ENCODE measurements at regions not wholly inside any gene's neighbourhood (a gene's known extent, or its start where the extent isn't known, plus 50 kb on each side); places are given as distances from the start of the nearest gene placed in this dataset.
A peak's percentile ranks its signal among the peaks of the same experiment; 100 is the strongest.

DNA sequence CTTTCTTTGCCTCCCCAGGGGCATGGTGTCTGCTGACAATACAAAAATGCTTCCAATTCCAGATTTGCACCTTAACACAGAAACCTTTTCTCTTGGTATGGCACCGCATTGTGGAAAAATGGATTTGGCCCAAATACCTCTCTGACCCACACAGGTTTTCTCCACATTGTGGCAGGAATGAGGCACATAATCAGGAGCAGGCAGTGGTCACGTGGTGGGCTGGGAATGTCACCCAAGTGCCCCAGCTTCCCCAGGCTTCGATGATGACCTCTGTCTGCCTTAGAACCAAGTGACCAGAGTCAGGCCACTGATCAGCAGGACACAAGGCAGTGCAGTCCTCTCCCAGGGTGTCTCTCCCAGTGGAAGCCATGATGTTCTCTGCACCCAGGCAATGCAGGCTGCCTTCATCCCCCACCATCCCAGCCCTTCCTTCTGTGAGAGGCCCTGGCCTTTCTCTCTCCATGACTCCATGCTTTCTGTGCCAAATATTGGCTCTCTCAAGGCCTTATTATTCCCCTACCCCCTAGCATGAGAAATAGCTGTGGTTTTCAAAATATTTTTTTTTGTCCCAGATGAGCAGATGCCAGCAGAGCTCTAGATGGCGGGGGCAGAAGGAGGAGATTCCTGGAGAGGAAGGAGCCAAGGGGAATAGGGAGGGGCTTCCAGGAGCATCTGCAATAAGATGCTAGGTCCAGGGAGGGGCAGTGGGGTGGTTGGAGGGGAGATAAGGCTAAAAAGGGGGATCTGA lies 198.9 kb downstream of the ACKR3 start:
- Histone ChIP-seq H2AFZ (ENCODE audit: low read depth) (no peak overlapping the region), H3K36me3 (replicated peaks in 1 of 2; ENCODE audit: control insufficient read depth in 1 of 2, insufficient read depth in 2 of 2, low read length in 1 of 2) (no peaks in the 10 kb centered on the region), H3K27me3 (ENCODE audit: insufficient read depth) (no peaks in the 10 kb centered on the region; the same call in 1 of the 2 replicates), H3K9me3 (no peaks in the 10 kb centered on the region), H3F3A (replicated peaks; ENCODE audit: insufficient read depth) (no peaks in the 10 kb centered on the region), H3K4me2 (no peak overlapping the region), H3K9ac (no peak overlapping the region), H3K4me1 (ENCODE audit: control insufficient read depth in 1 of 2, insufficient read depth in 2 of 2, low read depth in 1 of 2, low read length in 1 of 2) (peaks cover 0 to 8% of the 10 kb centered on the region in 2 experiments; a peak in 1 of 4 replicates), H4K20me1 (ENCODE audit: insufficient read depth) (no peaks in the 10 kb centered on the region), H3K27ac (ENCODE audit: low read depth in 2 of 2, low read length in 1 of 2) (peak overlapping the region in 1 of 2 experiments; percentile 66; a peak in 1 of 4 replicates), H3K4me3 (ENCODE audit: low read depth in 2 of 2, low read length in 1 of 2) (no peak overlapping the region), H3K9me2 (no peaks in the 10 kb centered on the region), H3K79me2 (ENCODE audit: insufficient read depth) (no peaks in the 10 kb centered on the region)
- DNase-seq = no peak
- 26% methylated on average over 4 of the region's 4 CpGs for WGBS (ENCODE audit: low lambda C conversion rate)
- TF ChIP-seq, protein P1, sequence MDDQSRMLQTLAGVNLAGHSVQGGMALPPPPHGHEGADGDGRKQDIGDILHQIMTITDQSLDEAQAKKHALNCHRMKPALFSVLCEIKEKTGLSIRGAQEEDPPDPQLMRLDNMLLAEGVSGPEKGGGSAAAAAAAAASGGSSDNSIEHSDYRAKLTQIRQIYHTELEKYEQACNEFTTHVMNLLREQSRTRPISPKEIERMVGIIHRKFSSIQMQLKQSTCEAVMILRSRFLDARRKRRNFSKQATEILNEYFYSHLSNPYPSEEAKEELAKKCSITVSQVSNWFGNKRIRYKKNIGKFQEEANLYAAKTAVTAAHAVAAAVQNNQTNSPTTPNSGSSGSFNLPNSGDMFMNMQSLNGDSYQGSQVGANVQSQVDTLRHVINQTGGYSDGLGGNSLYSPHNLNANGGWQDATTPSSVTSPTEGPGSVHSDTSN (IDR thresholded peaks at IDR 0.05) = peak; percentile 28; the same call in 1 of the 2 replicates
- TF ChIP-seq RCOR1 (IDR thresholded peaks at IDR 0.05; ENCODE audit: low read length) = no peak
- TF ChIP-seq NFIC (IDR thresholded peaks at IDR 0.05; ENCODE audit: borderline replicate concordance) = peak; percentile 63; the same call in 1 of the 2 replicates
- TF ChIP-seq EP300 (IDR thresholded peaks at IDR 0.05; ENCODE audit: borderline replicate concordance in 1 of 2, low read depth in 1 of 2, low read length in 1 of 2) = peak in 1 of 2 experiments; percentile 65; a peak in 1 of 4 replicates
- TF ChIP-seq TCF12 (IDR thresholded peaks at IDR 0.05) = peak; percentile 81
- TF ChIP-seq FOSL2 (IDR thresholded peaks at IDR 0.05; ENCODE audit: borderline replicate concordance, low read depth) = 0 out of 2 replicates have a peak, but pooled peaks have one; percentile 4
- no peak for TF ChIP-seq CHD2 (IDR thresholded peaks at IDR 0.05; ENCODE audit: low read length, partially characterized antibody)
- 0 out of 2 replicates have a peak, but pooled peaks have one; percentile 40 for TF ChIP-seq TEAD4 (IDR thresholded peaks at IDR 0.05; ENCODE audit: borderline replicate concordance, insufficient read depth)
- POLR2A ChIA-PET = no interaction called here
- CTCF ChIA-PET = interaction anchor here (0.9 kb wide), 1 partner anchor 12 kb away, joined by 3 read pairs; no protein-coding TSS in a partner anchor

DNA sequence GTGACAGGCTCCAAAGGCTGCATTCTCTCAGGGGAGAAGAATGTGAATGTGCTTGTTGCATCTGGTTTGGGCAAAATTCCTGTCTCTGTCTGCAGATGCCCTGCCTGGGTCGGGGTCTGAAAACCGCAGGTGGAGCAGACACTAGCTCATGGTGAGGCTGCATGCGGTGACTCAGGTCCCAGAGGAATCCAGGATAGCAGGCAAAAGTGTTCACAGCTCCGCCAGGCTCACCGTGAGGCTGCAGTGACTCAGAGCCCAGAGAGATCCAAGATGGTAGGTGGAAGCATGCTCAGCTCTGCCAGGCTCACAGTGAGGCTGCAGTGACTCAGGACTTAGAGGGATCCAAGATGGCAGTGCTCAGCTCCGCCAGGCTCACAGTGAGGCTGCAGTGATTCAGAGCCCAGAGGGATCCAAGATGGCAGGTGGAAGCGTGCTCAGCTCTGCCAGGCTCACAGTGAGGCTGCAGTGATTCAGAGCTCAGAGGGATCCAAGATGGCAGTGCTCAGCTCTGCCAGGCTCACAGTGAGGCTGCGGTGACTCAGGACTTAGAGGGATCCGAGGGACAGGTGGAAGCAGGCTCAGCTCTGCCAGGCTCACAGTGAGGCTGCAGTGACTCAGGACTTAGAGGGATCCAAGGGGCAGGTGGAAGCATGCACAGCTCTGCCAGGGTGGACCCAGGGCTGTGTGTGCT lies 200.5 kb downstream of the ACKR3 start:
- Histone ChIP-seq H3K4me2 (0 out of 2 replicates have a peak overlapping the region, but pooled peaks have one; percentile 61), H3K9me2 (no peaks in the 10 kb centered on the region), H4K20me1 (ENCODE audit: insufficient read depth) (no peaks in the 10 kb centered on the region), H2AFZ (ENCODE audit: low read depth) (no peak overlapping the region), H3K4me1 (ENCODE audit: control insufficient read depth in 1 of 2, insufficient read depth in 2 of 2, low read depth in 1 of 2, low read length in 1 of 2) (peaks cover 0 to 8% of the 10 kb centered on the region in 2 experiments; a peak in 1 of 4 replicates), H3K27ac (ENCODE audit: low read depth in 2 of 2, low read length in 1 of 2) (peak overlapping the region in 1 of 2 experiments; percentile 66; a peak in 2 of 4 replicates), H3K4me3 (ENCODE audit: low read depth in 2 of 2, low read length in 1 of 2) (no peak overlapping the region), H3K79me2 (ENCODE audit: insufficient read depth) (no peaks in the 10 kb centered on the region), H3K9me3 (no peaks in the 10 kb centered on the region), H3K9ac (peak overlapping the region; percentile 28; the same call in 1 of the 2 replicates), H3F3A (replicated peaks; ENCODE audit: insufficient read depth) (no peaks in the 10 kb centered on the region), H3K36me3 (replicated peaks in 1 of 2; ENCODE audit: control insufficient read depth in 1 of 2, insufficient read depth in 2 of 2, low read length in 1 of 2) (no peaks in the 10 kb centered on the region), H3K27me3 (ENCODE audit: insufficient read depth) (no peaks in the 10 kb centered on the region)
- ChIA-PET CTCF (interaction anchor here (0.6 kb wide), 1 partner anchor 62 kb away, joined by 3 read pairs; no protein-coding TSS in a partner anchor), POLR2A (no interaction called here)
- DNase-seq = no peak
- WGBS (ENCODE audit: low lambda C conversion rate) = 16% methylated on average over 7 of the region's 9 CpGs
- peak; percentile 75 for TF ChIP-seq NFIC (IDR thresholded peaks at IDR 0.05; ENCODE audit: borderline replicate concordance)
- TF ChIP-seq NRF1 (IDR thresholded peaks at IDR 0.05; ENCODE audit: low read depth, low read length) = no peak
- TF ChIP-seq RFX5 (IDR thresholded peaks at IDR 0.05; ENCODE audit: low read length) = no peak
- peak; percentile 72 for TF ChIP-seq RXRA (IDR thresholded peaks at IDR 0.05; ENCODE audit: borderline replicate concordance, low read depth)
- TF ChIP-seq, protein P2, sequence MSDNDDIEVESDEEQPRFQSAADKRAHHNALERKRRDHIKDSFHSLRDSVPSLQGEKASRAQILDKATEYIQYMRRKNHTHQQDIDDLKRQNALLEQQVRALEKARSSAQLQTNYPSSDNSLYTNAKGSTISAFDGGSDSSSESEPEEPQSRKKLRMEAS (IDR thresholded peaks at IDR 0.05; ENCODE audit: low read depth) = peak; percentile 53
- peak; percentile 90 for TF ChIP-seq TCF12 (IDR thresholded peaks at IDR 0.05)
- TF ChIP-seq, protein P3, sequence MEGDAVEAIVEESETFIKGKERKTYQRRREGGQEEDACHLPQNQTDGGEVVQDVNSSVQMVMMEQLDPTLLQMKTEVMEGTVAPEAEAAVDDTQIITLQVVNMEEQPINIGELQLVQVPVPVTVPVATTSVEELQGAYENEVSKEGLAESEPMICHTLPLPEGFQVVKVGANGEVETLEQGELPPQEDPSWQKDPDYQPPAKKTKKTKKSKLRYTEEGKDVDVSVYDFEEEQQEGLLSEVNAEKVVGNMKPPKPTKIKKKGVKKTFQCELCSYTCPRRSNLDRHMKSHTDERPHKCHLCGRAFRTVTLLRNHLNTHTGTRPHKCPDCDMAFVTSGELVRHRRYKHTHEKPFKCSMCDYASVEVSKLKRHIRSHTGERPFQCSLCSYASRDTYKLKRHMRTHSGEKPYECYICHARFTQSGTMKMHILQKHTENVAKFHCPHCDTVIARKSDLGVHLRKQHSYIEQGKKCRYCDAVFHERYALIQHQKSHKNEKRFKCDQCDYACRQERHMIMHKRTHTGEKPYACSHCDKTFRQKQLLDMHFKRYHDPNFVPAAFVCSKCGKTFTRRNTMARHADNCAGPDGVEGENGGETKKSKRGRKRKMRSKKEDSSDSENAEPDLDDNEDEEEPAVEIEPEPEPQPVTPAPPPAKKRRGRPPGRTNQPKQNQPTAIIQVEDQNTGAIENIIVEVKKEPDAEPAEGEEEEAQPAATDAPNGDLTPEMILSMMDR (IDR thresholded peaks at IDR 0.05) = no peak
- TF ChIP-seq MEF2A (IDR thresholded peaks at IDR 0.05; ENCODE audit: borderline replicate concordance, low read depth) = no peak
- peak; percentile 88 for TF ChIP-seq TEAD4 (IDR thresholded peaks at IDR 0.05; ENCODE audit: borderline replicate concordance, insufficient read depth)
- TF ChIP-seq, protein P4, sequence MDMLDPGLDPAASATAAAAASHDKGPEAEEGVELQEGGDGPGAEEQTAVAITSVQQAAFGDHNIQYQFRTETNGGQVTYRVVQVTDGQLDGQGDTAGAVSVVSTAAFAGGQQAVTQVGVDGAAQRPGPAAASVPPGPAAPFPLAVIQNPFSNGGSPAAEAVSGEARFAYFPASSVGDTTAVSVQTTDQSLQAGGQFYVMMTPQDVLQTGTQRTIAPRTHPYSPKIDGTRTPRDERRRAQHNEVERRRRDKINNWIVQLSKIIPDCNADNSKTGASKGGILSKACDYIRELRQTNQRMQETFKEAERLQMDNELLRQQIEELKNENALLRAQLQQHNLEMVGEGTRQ (IDR thresholded peaks at IDR 0.05; ENCODE audit: borderline replicate concordance, low read depth, low read length) = no peak
- TF ChIP-seq EP300 (IDR thresholded peaks at IDR 0.05; ENCODE audit: borderline replicate concordance in 1 of 2, low read depth in 1 of 2, low read length in 1 of 2) = peak in 1 of 2 experiments; percentile 82; a peak in 2 of 4 replicates
- TF ChIP-seq RAD21 (IDR thresholded peaks at IDR 0.05; ENCODE audit: low read length) = no peak
- TF ChIP-seq, protein P5, sequence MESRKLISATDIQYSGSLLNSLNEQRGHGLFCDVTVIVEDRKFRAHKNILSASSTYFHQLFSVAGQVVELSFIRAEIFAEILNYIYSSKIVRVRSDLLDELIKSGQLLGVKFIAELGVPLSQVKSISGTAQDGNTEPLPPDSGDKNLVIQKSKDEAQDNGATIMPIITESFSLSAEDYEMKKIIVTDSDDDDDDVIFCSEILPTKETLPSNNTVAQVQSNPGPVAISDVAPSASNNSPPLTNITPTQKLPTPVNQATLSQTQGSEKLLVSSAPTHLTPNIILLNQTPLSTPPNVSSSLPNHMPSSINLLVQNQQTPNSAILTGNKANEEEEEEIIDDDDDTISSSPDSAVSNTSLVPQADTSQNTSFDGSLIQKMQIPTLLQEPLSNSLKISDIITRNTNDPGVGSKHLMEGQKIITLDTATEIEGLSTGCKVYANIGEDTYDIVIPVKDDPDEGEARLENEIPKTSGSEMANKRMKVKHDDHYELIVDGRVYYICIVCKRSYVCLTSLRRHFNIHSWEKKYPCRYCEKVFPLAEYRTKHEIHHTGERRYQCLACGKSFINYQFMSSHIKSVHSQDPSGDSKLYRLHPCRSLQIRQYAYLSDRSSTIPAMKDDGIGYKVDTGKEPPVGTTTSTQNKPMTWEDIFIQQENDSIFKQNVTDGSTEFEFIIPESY (IDR thresholded peaks at IDR 0.05; ENCODE audit: borderline replicate concordance, low read depth) = no peak
- no peak for TF ChIP-seq RCOR1 (IDR thresholded peaks at IDR 0.05; ENCODE audit: low read length)
- no peak for TF ChIP-seq CHD2 (IDR thresholded peaks at IDR 0.05; ENCODE audit: low read length, partially characterized antibody)
- TF ChIP-seq ELF1 (IDR thresholded peaks at IDR 0.05) = no peak
